MM.1S (cell line): ENCODE measurements at regions not wholly inside any gene's neighbourhood (a gene's known extent, or its start where the extent isn't known, plus 50 kb on each side); places are given as distances from the start of the nearest gene placed in this dataset.

Source experiments
- DNase-seq: peaks from one replicate; pipeline ENCODE4 v3.0.0-alpha.2; 2015
- H2AFZ ChIP-seq: fragments of 300-600 bp; sonication (generic); 2 replicates; pipeline ENCODE4 v1.6.0; 2016; ENCODE audit warnings: antibody characterized with exemption, low read length
- H3F3A ChIP-seq: fragments of 300-600 bp; sonication (generic); 2 replicates; pipeline ENCODE4 v1.6.1; 2016; ENCODE audit warnings: mild to moderate bottlenecking, antibody characterized with exemption, low read length, moderate library complexity, mixed read lengths; ENCODE audit not compliant: insufficient read depth
- H3K27ac ChIP-seq: fragments of 300-600 bp; sonication (generic); 2 replicates; pipeline ENCODE4 v1.5.1; 2016; ENCODE audit warnings: mild to moderate bottlenecking, low read length
- H3K27me3 ChIP-seq: fragments of 300-600 bp; sonication (generic); replicated peaks from 2 replicates; pipeline ENCODE4 v1.6.0; 2016; ENCODE audit warnings: low read length; ENCODE audit not compliant: insufficient read depth
- H3K36me3 ChIP-seq: fragments of 300-600 bp; sonication (generic); replicated peaks from 2 replicates; pipeline ENCODE4 v1.6.1; 2016; ENCODE audit warnings: mild to moderate bottlenecking, low read length, mixed read lengths; ENCODE audit not compliant: insufficient read depth
- H3K4me1 ChIP-seq: fragments of 300-600 bp; sonication (generic); 2 replicates; pipeline ENCODE4 v1.6.1; 2016; ENCODE audit warnings: low read length, mixed read lengths
- H3K4me2 ChIP-seq: fragments of 300-600 bp; sonication (generic); 2 replicates; pipeline ENCODE4 v1.6.0; 2016; ENCODE audit warnings: low read depth, low read length
- H3K4me3 ChIP-seq: fragments of 300-600 bp; sonication (generic); 2 replicates; pipeline ENCODE4 v1.5.1; 2016; ENCODE audit warnings: low read length, mixed read lengths
- H3K79me2 ChIP-seq: fragments of 300-600 bp; sonication (generic); 2 replicates; pipeline ENCODE4 v1.6.1; 2016; ENCODE audit warnings: mixed run types, low read length, mixed read lengths
- H3K9ac ChIP-seq: fragments of 300-600 bp; sonication (generic); 2 replicates; pipeline ENCODE4 v1.6.1; 2016; ENCODE audit warnings: low read length, mixed read lengths
- H3K9me2 ChIP-seq: fragments of 300-600 bp; sonication (generic); replicated peaks from 2 replicates; pipeline ENCODE4 v1.6.1; 2016; ENCODE audit warnings: mild to moderate bottlenecking, low read length, mixed read lengths; ENCODE audit not compliant: insufficient read depth
- H3K9me3 ChIP-seq: fragments of 300-600 bp; sonication (generic); replicated peaks from 2 replicates; pipeline ENCODE4 v1.6.1; 2016; ENCODE audit warnings: mild to moderate bottlenecking, low read length, mixed read lengths; ENCODE audit not compliant: insufficient read depth
- H4K20me1 ChIP-seq: fragments of 300-600 bp; sonication (generic); 2 replicates; pipeline ENCODE4 v1.6.1; 2016; ENCODE audit warnings: mild to moderate bottlenecking, low read length, moderate library complexity, mixed read lengths; ENCODE audit not compliant: insufficient read depth
- CTCF ChIP-seq: fragments of 300-600 bp; sonication (generic); IDR thresholded peaks from 2 replicates; pipeline ENCODE4 v1.5.1; 2016; ENCODE audit warnings: antibody characterized with exemption, low read length, mixed read lengths
- EZH2 ChIP-seq: fragments of 300-600 bp; sonication (generic); optimal IDR thresholded peaks from 2 replicates; pipeline ENCODE3; 2017; ENCODE audit warnings: low read depth, mild to moderate bottlenecking, antibody characterized with exemption, low read length, mixed read lengths
- EZH2phosphoT487 ChIP-seq: fragments of 300-600 bp; sonication (generic); IDR thresholded peaks from 2 replicates; pipeline ENCODE4 v1.6.1; 2018; ENCODE audit warnings: antibody characterized with exemption, low read length

GRCh38 chr6:148182378-148182777, 160.3 kb upstream of the SASH1 start:
- no peak for DNase-seq
- Histone ChIP-seq H3K9me3 (no peaks in the 10 kb centered on the region), H3K9me2 (no peaks in the 10 kb centered on the region), H3K4me1 (no peaks in the 10 kb centered on the region), H3F3A (no peaks in the 10 kb centered on the region), H3K27ac (no peak overlapping the region), H3K4me2 (no peak overlapping the region), H2AFZ (no peak overlapping the region), H3K27me3 (no peaks in the 10 kb centered on the region), H3K9ac (no peak overlapping the region), H4K20me1 (no peaks in the 10 kb centered on the region), H3K4me3 (no peak overlapping the region), H3K79me2 (no peaks in the 10 kb centered on the region), H3K36me3 (no peaks in the 10 kb centered on the region)
- TF ChIP-seq EZH2 (no peak), CTCF (no peak), EZH2phosphoT487 (no peak)

GRCh38 chr6:148183776-148184175, 158.9 kb upstream of the SASH1 start:
- Histone ChIP-seq H3K79me2 (no peaks in the 10 kb centered on the region), H3K9me2 (no peaks in the 10 kb centered on the region), H3K27ac (no peak overlapping the region), H3K4me2 (no peak overlapping the region), H4K20me1 (no peaks in the 10 kb centered on the region), H3F3A (no peaks in the 10 kb centered on the region), H3K4me1 (no peaks in the 10 kb centered on the region), H3K27me3 (no peaks in the 10 kb centered on the region), H2AFZ (no peak overlapping the region), H3K9ac (no peak overlapping the region), H3K9me3 (no peaks in the 10 kb centered on the region), H3K36me3 (no peaks in the 10 kb centered on the region), H3K4me3 (no peak overlapping the region)
- no peak for TF ChIP-seq CTCF
- no peak for TF ChIP-seq EZH2phosphoT487
- TF ChIP-seq EZH2: no peak
- DNase-seq: no peak

- TF ChIP-seq EZH2phosphoT487 (no peak), EZH2 (no peak), CTCF (no peak)
- no peaks in the 10 kb centered on the region for H3F3A ChIP-seq
- H4K20me1 ChIP-seq: no peaks in the 10 kb centered on the region
- no peak overlapping the region for H3K4me2 ChIP-seq
- no peaks in the 10 kb centered on the region for H3K79me2 ChIP-seq
- no peaks in the 10 kb centered on the region for H3K9me3 ChIP-seq
- H3K4me1 ChIP-seq: no peaks in the 10 kb centered on the region
- H3K36me3 ChIP-seq: no peaks in the 10 kb centered on the region
- H3K4me3 ChIP-seq: no peak overlapping the region
- no peak overlapping the region for H2AFZ ChIP-seq
- no peak for DNase-seq
- H3K9ac ChIP-seq: no peak overlapping the region
- H3K27ac ChIP-seq: no peak overlapping the region
- H3K27me3 ChIP-seq: no peaks in the 10 kb centered on the region
- no peaks in the 10 kb centered on the region for H3K9me2 ChIP-seq
These were observed 155.7 kb upstream of the SASH1 start for GRCh38 chr6:148186916-148187315.

GRCh38 chr6:148192310-148192709, 150.3 kb upstream of the SASH1 start:
- H3K4me2 ChIP-seq: no peak overlapping the region
- no peaks in the 10 kb centered on the region for H3K9me2 ChIP-seq
- no peaks in the 10 kb centered on the region for H3K79me2 ChIP-seq
- H2AFZ ChIP-seq: no peak overlapping the region
- no peaks in the 10 kb centered on the region for H3F3A ChIP-seq
- no peaks in the 10 kb centered on the region for H3K36me3 ChIP-seq
- no peak for DNase-seq
- no peak for TF ChIP-seq CTCF
- TF ChIP-seq EZH2: no peak
- TF ChIP-seq EZH2phosphoT487: no peak
- H3K9me3 ChIP-seq: no peaks in the 10 kb centered on the region
- H3K4me1 ChIP-seq: no peaks in the 10 kb centered on the region
- H3K27ac ChIP-seq: no peak overlapping the region
- no peak overlapping the region for H3K4me3 ChIP-seq
- peaks cover 22% of the 10 kb centered on the region; the same call in 1 of the 2 replicates for H3K27me3 ChIP-seq
- H4K20me1 ChIP-seq: no peaks in the 10 kb centered on the region
- H3K9ac ChIP-seq: no peak overlapping the region
